PC-9 (cell line): ENCODE measurements at regions not wholly inside any gene's neighbourhood (a gene's known extent, or its start where the extent isn't known, plus 50 kb on each side); places are given as distances from the start of the nearest gene placed in this dataset.

ENCODE experiments used
- CTCF ChIP-seq: fragments of 200-600 bp; sonication (generic); conservative IDR thresholded peaks from 2 replicates; pipeline ENCODE4 v1.6.1; 2017; ENCODE audit warnings: mixed run types, antibody characterized with exemption, mild to moderate bottlenecking, moderate library complexity
- EZH2 ChIP-seq: fragments of 200-600 bp; sonication (generic); IDR thresholded peaks from 2 replicates; pipeline ENCODE4 v1.8.0; 2017; ENCODE audit warnings: antibody characterized with exemption, low read depth

GRCh38 chr13:73367886-73368285 lies 309.1 kb downstream of the KLF5 start:
- TF ChIP-seq CTCF (no peak), EZH2 (no peak)
